OCI-LY7 (cell line): ENCODE measurements at regions not wholly inside any gene's neighbourhood (a gene's known extent, or its start where the extent isn't known, plus 50 kb on each side); places are given as distances from the start of the nearest gene placed in this dataset.
"Not testable (repeated sequence)": the region's sequence is repeated elsewhere in the genome, so short reads cannot be mapped to it uniquely, and the experiment has no call there.

ENCODE experiments used
- BruUV-seq: library from RNA; stranded (reverse); fragments of 400-500 nt; replicated peaks from 2 replicates; lab custom pipeline; 2021; lab: Mats Ljungman, UMichigan
- CTCF ChIA-PET: fragments of 300-600 bp; sonication (Branson Sonifier 250); formaldehyde crosslinking; loops from one replicate; lab custom pipeline; 2022; ENCODE audit warnings: antibody characterized with exemption; ENCODE audit not compliant: unreplicated experiment; lab: Charles Lee
- POLR2A ChIA-PET: fragments of 300-600 bp; sonication (Branson Sonifier 250); formaldehyde crosslinking; loops from one replicate; lab custom pipeline; 2022; ENCODE audit warnings: antibody characterized with exemption; lab: Charles Lee
- DNase-seq: peaks from one replicate; pipeline ENCODE4 v3.0.0-alpha.2; 2015; ENCODE audit warnings: low spot score
- H2AFZ ChIP-seq: fragments of 200-600 bp; sonication (generic), shearing (Covaris generic); 2 replicates; pipeline ENCODE4 v1.6.1; 2014; ENCODE audit warnings: mild to moderate bottlenecking, antibody characterized with exemption, low read length, moderate library complexity
- H3K27ac ChIP-seq: fragments of 200-600 bp; sonication (generic); 2 replicates; pipeline ENCODE4 v1.5.1; 2014; ENCODE audit warnings: mixed run types, low read depth, mild to moderate bottlenecking, moderate library complexity, low read length, inconsistent platforms; ENCODE audit not compliant: poor library complexity, severe bottlenecking
- H3K36me3 ChIP-seq: fragments of 200-600 bp; sonication (generic); 2 replicates; pipeline ENCODE4 v1.6.1; 2014; ENCODE audit warnings: mild to moderate bottlenecking, antibody characterized with exemption, low read length, moderate library complexity, mixed read lengths; ENCODE audit not compliant: insufficient read depth
- H3K4me1 ChIP-seq: fragments of 200-600 bp; sonication (generic); 2 replicates; pipeline ENCODE4 v1.5.1; 2014; ENCODE audit warnings: mild to moderate bottlenecking, low read length; ENCODE audit not compliant: insufficient read depth, poor library complexity, severe bottlenecking
- H3K4me2 ChIP-seq: fragments of 200-600 bp; sonication (generic); 2 replicates; pipeline ENCODE4 v1.6.1; 2014; ENCODE audit warnings: mild to moderate bottlenecking, low read length
- H3K4me3 ChIP-seq: fragments of 200-600 bp; sonication (generic); 2 replicates; pipeline ENCODE4 v1.5.1; 2014; ENCODE audit warnings: mild to moderate bottlenecking, low read depth, low read length; ENCODE audit not compliant: poor library complexity, severe bottlenecking
- H3K79me2 ChIP-seq: fragments of 200-600 bp; sonication (generic); 2 replicates; pipeline ENCODE4 v1.6.1; 2016; ENCODE audit warnings: low read depth, mild to moderate bottlenecking, low read length, moderate library complexity, mixed read lengths; ENCODE audit not compliant: insufficient read depth
- H3K9me2 ChIP-seq: fragments of 200-600 bp; sonication (generic); 2 replicates; pipeline ENCODE4 v1.6.1; 2016; ENCODE audit warnings: mild to moderate bottlenecking, low read length, mixed read lengths; ENCODE audit not compliant: insufficient read depth
- H3K9me3 ChIP-seq: fragments of 200-600 bp; sonication (generic); 2 replicates; pipeline ENCODE4 v1.6.1; 2014; ENCODE audit warnings: mild to moderate bottlenecking, mixed run types, low read length, mixed read lengths
- H4K20me1 ChIP-seq: fragments of 200-600 bp; sonication (generic); 2 replicates; pipeline ENCODE4 v1.6.1; 2014; ENCODE audit warnings: mild to moderate bottlenecking, antibody characterized with exemption, low read length, moderate library complexity, mixed read lengths; ENCODE audit not compliant: insufficient read depth
- intact Hi-C: fragments of 100-400 bp; cut with micrococcal nuclease; formaldehyde crosslinking; loops from one replicate; pipeline ENCODE4 v1.10.0; 2022; ENCODE audit not compliant: unreplicated experiment

- H3K9me3 ChIP-seq, H3K4me1 ChIP-seq, H3K4me2 ChIP-seq, H4K20me1 ChIP-seq, H3K9me2 ChIP-seq, H3K27ac ChIP-seq, CTCF ChIA-PET, BruUV-seq, H3K4me3 ChIP-seq, H3K36me3 ChIP-seq, H3K79me2 ChIP-seq, intact Hi-C loops, DNase-seq, POLR2A ChIA-PET, H2AFZ ChIP-seq: not testable (repeated sequence)
Observed at GRCh38 chr14:19511055-19511454, 76.9 kb upstream of the POTEG start.

DNA sequence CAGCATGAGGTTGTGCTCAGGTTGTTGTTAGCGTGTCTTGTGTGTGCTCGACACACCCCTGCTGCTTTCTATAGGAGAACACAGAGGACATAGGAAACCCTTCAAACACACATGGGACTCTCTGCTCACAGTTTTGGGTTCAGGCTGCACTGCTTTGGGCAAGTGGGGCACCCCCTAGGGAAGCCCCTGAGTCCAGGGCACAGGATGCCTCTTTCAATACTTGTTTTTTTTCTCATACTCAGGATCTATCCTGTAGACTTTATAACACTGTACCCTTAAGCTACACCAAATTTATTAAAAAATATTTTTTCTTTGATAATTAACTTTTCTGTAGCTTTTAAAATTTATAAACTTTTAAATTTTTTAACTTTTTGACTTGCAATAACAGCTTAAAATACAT is 55.3 kb upstream of the POTEG start:
- H3K4me1 ChIP-seq, H3K4me3 ChIP-seq, BruUV-seq, POLR2A ChIA-PET, H3K9me3 ChIP-seq, DNase-seq, H3K36me3 ChIP-seq, H3K79me2 ChIP-seq, H4K20me1 ChIP-seq, H3K9me2 ChIP-seq, CTCF ChIA-PET, H3K4me2 ChIP-seq, H2AFZ ChIP-seq, H3K27ac ChIP-seq, intact Hi-C loops: not testable (repeated sequence)

GRCh38 chr14:19488457-19488856 is 54.3 kb upstream of the POTEG start:
- H3K79me2 ChIP-seq, H2AFZ ChIP-seq, POLR2A ChIA-PET, BruUV-seq, intact Hi-C loops, H3K9me2 ChIP-seq, H3K36me3 ChIP-seq, H3K9me3 ChIP-seq, H3K4me3 ChIP-seq, H4K20me1 ChIP-seq, H3K4me1 ChIP-seq, CTCF ChIA-PET, DNase-seq, H3K4me2 ChIP-seq, H3K27ac ChIP-seq: not testable (repeated sequence)

GRCh38 chr14:19487690-19488089 is 53.5 kb upstream of the POTEG start:
- H3K27ac ChIP-seq, intact Hi-C loops, H3K4me2 ChIP-seq, H3K4me3 ChIP-seq, H3K4me1 ChIP-seq, H3K36me3 ChIP-seq, H4K20me1 ChIP-seq, H2AFZ ChIP-seq, CTCF ChIA-PET, H3K9me3 ChIP-seq, H3K79me2 ChIP-seq, DNase-seq, POLR2A ChIA-PET, BruUV-seq, H3K9me2 ChIP-seq: not testable (repeated sequence)

- H2AFZ ChIP-seq, H3K4me1 ChIP-seq, DNase-seq, H3K4me3 ChIP-seq, H3K9me2 ChIP-seq, H3K27ac ChIP-seq, H3K9me3 ChIP-seq, H3K36me3 ChIP-seq, H3K79me2 ChIP-seq, POLR2A ChIA-PET, H3K4me2 ChIP-seq, BruUV-seq, H4K20me1 ChIP-seq, CTCF ChIA-PET, intact Hi-C loops: not testable (repeated sequence)
Observed at GRCh38 chr14:19487265-19487664, 53.1 kb upstream of the POTEG start.

DNA sequence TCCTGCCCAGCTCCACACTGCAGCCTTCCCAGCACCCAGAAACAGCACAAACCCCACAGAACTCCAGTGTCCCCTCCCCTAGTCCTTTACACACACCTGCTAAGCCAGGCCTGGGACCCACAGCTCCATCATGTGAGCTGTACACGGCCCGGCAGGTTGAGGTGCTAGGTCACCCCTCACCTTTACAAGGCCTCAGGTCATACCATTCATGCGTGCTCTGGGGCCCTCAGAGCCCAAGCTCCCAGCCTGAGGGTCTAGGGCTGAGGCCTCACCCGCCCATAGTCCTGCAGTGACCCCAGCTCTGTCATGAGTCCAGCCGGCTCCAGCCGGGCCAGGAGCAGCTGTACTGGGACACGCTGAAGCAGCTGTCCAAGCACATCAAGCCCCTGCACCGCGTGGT is 51.2 kb upstream of the POTEG start:
- H3K4me1 ChIP-seq, H3K9me3 ChIP-seq, H2AFZ ChIP-seq, H3K27ac ChIP-seq, H3K9me2 ChIP-seq, H3K4me3 ChIP-seq, BruUV-seq, intact Hi-C loops, H3K36me3 ChIP-seq, H3K4me2 ChIP-seq, H4K20me1 ChIP-seq, H3K79me2 ChIP-seq, POLR2A ChIA-PET, CTCF ChIA-PET: not testable (repeated sequence)
- peak; percentile 0 for DNase-seq
